Medulla oblongata (tissue), 1 donor: ENCODE measurements at regions not wholly inside any gene's neighbourhood (a gene's known extent, or its start where the extent isn't known, plus 50 kb on each side); places are given as distances from the start of the nearest gene placed in this dataset.
"Not testable (repeated sequence)": the region's sequence is repeated elsewhere in the genome, so short reads cannot be mapped to it uniquely, and the experiment has no call there.

Experiments used
- DNase-seq: peaks from one replicate; pipeline ENCODE4 v3.0.0-alpha.2; 2015; ENCODE audit errors: extremely low spot score

DNA sequence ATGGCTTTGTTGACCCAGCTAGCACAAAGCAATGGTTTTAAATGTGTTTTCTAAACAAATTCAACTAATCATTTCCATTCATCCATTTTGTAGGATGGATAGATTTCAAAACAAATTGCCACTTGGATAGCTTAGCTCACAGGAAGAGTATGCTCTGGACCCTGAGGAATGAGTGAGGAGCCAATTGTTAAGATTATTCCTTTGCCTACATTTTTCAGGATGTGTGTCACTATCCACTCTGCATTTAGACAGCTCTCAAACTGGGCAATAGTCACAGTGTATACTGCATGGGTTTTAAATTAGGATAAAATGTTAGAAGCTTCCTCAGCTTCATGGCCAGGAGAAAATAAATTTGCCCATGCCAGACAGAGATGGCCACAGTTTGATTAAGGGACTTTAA is 605.6 kb upstream of the TEX47 start:
- DNase-seq = no peak

DNA sequence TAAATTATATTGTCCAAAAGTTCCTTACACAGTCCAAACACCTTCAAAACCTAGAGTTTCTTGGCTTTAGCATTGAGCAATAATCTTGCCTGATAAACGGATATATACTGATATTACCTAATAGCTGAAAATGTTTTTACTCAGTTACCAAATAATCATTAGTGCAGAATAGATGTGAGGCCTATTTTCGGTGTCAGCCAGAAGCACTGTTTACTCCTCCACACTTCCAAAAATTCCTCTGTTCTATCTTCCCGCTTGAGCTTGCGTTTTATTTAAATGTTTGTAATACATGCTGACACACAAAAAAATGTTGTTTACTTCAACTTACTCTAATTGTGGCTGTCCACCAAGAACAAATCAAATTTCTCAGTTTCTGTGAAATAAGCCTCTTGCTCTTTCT is 606.2 kb upstream of the TEX47 start:
- DNase-seq = no peak

DNA sequence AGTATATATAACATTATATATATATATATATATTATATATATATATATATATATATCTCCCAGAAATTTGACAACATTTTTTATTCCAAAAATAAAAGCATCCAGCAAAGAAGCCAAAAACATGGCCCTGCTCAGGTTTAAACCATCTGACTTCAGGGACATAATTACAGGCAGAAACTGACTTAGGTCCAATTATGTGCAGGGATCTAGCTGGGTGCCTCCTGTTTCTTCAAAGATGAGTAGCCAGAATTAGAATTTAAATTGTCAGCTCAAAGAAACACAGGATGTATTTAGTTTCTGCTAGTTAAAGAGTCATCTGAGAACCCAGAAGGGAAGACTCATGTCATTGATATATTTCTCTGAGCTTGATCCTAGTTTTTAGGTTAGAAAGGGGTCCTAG is 656.4 kb upstream of the TEX47 start:
- no peak for DNase-seq

DNA sequence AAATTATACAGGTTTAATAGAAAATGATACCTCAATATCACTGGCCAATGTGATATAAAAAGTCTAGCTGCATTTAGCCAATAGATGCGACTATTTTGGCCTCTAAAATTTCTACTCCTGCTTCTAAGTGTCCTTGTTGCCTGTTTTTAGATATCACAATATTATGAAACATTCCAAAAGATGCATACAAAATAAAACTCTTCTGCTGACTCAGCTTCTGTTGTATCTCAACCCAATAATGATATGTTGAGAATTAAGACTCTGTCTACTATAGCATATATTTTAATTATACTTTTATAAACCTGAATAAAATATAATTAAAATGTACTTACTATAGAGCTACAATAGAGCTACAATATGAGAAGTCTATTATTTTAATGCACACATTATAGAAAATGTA is 661.0 kb upstream of the TEX47 start:
- no peak for DNase-seq

DNA sequence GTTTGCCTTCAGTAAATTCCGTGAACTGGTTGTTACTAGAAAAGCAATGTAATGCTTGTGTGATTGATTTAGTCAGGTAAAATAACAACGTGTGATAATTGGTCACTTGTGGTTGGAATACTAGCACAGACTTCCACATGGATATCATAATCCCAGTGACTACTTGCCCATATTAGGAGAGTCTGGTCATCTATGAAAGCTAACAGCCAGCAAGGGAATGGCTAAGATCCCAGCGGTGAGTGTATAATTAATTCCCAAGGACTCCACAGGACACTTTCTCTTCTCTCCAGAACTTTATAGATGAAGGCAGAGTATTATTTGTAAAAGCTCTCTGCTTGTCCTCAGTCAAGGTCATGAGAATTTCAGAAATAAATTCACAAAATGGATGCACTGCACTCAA is 662.6 kb upstream of the TEX47 start:
- no peak for DNase-seq

DNA sequence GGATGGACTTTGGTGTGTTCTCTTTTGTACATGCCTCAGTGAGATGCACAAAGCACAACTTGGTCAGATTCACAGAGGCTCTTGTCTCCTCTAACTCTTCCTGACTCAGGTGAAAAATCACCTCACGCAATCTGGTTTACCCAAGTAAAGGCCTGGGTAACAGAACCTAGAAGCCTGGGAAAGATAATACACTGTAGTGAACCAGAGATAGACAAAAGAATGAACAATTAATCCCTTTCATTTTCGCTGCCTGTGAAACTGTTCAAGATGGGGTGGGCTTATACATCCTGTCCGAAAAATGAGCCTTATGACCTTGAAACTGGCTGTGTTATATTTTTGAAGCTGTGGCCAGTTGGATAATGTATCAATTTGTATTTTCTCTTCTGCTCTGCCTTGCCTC is 678.9 kb upstream of the TEX47 start:
- DNase-seq = no peak

DNA sequence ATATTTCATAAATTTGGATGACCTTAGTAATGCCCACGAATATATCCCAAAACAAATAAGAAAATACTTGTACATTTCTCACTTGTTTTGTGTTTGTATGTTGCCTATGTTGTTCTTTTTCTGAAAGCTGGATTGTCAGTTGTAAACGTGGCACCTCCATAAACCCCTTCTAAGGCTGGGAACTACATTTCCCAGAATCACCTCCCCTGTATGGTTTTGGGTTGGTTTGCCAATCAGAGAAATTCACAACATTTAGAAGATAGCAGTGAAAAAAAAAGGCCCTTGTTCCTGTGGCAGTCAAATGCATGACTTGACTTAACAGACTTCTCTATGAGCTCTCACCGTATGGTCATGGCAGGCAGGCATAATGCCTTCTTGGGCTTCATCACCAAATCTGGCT is 676.3 kb upstream of the STEAP1 start:
- DNase-seq = no peak

DNA sequence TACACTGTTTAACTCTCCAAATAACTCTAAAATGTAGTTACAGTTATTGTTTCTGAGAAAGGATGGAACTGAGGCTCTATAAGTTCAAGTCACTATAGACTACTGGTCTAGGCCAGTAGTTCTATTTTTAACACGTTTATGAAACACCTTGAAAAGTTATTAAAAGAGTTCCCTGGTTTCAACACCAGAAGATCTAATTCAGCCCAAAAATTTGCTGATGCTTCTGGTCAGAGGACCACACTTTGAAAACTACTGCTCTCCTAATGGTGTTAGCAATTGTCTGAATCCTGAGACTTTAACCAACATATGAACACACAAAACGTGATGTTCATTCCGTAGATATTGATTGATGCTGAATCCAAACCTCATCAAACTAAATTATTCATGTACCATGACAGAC is 658.6 kb upstream of the STEAP1 start:
- DNase-seq = no peak

DNA sequence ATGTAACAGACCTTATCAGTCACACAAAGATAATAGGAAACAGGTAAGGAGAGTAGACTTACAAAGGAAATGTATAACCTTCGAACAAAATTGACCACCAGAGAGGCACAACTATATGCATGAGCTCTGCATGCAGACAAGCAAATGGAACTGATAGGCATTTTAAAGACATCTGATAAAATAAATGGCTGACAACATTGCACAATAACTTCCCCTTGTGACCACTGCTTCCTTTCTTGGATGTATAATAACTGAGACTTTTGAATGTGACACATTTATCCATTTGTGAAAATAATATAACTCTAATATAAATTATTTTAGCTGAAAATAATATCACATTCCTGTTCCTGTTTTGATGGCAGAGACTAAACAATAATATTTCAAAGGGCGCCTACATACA is 654.2 kb upstream of the STEAP1 start:
- no peak for DNase-seq

DNA sequence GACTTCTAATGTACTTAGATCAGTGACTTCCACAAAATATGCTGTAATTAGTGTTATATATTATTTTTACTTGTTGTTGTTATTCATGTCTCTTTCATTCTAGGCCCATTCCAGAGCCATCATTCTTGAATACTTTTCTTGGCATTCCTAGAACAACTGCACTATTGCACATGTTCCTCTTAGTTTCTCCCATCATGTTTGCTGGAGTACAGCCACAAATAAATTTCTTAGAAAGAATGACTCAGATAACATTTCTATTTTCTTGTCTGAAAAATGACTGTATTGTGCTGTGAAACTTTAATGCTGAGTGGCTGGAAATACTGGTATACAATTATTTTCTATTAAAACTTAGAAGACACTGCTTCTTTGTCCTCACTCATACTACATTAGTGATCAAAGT is 651.0 kb upstream of the STEAP1 start:
- no peak for DNase-seq

DNA sequence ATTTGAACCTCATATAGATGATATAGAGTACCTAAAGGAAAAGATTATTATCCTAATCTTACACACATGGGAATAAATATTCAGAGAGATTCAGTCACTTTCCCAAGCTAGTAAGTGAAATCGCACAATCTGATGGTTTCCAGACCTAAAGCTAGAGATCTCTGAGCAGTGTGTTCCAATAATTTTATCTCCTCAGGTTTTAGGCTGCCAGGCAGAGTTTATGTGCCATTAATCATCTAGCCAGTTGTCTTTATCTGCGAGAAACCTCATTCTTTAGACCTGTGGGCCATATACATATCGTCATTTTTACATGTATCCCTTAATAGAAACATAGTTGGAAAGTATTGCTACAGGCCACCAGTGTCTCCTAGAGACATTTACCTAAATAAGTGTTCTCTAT is 647.2 kb upstream of the STEAP1 start:
- no peak for DNase-seq

DNA sequence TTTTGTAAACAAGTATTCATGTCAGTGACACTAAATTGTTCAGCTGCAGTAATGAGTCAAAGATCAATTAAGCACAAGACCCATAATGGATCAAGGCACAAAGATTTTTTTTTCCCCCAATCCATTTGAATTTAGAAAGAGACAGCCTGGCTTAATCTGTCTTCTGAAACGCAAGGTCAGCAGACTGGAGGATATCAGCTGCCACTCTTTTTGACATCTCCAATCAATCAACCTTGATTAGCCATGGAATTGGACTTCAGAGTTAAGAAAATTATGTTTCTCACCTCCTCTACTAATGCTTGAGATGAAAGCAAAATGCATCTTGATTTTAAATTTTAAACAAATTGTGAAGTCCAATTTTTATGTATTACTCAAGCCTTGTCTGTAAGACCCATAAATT is 642.4 kb upstream of the STEAP1 start:
- no peak for DNase-seq

DNA sequence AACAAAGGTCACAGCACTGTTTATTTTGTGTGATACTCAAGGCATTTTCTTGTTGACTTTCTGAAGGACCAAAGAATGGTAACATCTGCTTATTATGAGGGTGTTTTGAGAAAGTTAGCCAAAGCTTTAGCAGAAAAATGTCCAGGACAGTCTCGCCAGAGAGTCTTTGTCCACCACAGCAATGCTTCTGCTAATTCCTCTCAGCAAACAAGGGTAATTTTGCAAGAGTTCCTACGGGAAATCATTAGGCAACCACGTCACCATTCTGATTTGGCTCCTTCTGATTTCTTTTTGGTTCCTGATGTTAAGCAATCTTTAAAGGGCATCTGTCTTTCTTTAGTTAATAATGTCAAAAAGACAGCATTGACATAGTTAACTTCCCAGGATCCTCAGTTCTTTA is 639.3 kb upstream of the STEAP1 start:
- DNase-seq = no peak

DNA sequence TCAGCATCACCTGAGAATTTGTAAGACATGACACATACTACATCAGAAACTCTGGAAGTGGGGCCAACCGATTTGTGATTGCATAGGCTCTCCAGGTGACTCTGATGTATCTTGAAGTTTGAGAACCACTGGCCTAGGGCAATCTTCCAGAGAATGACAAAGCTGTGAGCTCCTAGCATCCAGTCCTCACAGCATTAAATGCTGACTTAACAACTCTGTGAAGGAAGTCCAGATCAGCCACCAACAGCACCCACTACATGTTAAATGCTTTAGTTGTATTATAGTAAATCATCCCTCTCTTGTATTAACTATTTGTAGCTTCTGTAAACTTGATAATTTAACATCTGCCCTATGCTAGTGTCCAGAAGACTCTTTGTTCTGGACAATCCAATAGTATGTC is 636.5 kb upstream of the STEAP1 start:
- no peak for DNase-seq

DNA sequence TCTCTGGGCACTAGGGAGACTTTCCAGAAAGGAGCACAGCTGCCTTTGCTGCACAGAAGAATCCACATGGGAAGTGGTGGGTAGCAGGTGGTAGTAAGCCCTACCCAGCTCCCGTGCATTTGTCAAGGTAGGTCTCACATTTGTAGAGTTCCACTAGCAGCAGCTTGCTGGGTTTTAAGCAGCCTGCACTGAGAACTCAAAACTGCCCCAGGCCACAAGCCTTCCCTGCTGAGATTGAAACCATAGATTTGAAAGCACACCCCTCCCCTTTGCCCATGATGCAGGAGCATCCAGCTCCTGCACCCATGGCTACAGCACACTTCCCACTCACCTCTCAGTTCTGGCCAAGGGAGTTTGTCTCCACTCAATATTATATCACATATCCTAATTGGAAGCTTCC is 604.5 kb upstream of the STEAP1 start:
- DNase-seq = no peak

DNA sequence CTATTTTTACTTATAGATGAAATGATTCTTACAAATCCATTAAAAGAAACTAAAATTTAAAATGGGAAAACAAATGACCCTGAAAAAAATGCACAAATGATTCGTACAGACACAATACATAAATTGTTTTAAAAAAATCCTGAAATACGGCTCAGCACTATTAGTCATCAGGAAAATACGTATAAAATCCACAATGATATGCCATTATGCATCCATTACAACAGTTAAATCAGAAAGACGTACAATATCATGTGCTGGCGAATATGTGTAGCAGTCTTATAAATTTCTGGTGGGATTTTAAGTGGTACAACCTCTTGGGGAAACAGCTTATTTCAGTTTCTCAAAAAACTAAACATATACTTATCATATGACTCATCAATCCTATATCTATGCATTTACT is 600.1 kb upstream of the STEAP1 start:
- DNase-seq = no peak

DNA sequence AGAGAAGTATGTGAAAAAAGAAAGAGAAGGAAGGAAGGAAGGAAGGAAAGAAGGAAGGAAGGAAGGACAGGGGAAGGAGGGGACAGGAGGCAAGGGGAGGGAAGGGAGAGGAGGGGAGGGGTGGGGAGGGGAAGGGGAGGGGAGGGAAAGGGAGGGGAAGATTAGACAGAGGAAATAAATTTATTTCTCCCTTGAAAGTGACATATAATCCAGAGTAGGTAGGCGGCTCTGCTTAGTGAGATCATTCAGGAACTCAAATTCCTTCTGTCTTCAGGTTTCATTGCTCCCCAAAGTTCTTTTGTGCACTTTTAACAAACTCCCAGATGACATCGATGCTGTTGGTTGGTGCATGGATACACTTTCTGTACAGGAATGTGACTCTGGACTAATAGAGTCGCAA is 594.7 kb upstream of the STEAP1 start:
- DNase-seq = no peak

DNA sequence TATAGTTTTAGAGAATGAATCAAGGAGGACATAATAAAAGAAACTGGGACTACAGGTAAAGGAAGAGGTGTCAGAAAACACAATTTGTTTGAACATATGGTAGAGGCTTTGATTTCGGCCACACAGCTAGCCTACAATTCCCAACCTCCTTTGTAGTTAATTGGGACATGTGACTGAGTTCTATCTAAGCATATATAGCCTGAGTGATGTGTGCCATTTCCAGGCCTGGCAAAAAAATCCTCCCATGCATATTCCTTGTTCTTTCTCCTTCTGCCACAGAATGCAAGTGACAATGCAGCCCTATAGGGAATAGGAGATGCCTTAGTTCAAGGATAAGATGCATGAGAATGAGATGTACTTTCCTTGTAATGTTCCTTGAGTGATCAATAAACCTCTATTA is 590.7 kb upstream of the STEAP1 start:
- DNase-seq = no peak

DNA sequence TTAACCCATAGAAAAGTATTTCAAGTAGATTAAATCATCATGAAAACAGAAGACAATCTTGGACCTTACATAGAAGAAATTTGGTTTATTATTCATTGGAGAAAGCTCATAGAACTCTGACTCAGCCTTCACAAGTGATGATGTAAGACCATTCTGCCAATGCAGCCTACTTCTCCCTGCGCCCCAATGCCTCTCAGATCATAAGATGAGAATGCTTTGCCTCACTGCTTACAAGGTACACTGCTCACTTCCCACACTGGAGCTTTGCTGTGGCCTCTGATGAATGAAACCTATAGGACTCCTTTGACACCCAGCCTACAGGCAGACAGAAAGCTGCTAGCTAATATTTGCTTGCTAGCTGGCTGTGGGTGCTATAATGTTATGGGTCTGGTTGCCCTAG is 569.4 kb upstream of the STEAP1 start:
- no peak for DNase-seq

DNA sequence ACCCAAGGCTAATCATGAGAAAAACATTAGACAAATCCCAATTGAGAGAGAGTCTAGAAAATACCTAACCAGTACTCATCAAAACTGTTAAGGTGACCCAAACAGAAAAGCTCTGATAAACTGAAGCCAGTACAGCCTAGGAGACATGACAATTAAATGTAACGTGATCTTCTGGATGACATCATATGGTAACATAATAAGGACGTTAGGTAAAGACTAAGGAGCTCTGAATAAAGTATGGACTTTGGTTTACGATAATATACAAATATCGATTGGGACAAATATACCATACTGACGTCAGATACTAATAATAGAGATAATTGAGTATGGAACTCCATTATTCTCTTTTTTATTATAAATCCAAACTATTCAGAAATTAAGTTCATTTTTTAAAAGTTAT is 561.1 kb upstream of the STEAP1 start:
- DNase-seq = no peak

DNA sequence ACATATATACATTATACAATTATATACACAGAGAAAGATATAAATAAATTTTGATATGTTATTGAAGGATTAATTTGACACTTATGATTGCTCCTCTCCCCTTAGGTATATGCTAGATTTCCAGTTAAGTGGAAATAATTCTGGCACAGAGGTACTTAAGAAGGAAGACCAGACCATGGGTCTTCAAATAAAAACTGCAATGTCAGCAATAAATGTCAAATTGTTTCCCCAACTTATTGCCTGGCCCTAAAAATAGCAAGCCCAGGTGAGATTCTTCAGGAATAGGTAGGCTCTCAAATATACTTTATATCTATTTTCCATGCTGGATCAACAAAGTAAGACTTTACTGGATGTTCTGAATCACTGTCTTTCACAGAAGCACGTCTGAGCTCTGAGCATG is 551.3 kb upstream of the STEAP1 start:
- no peak for DNase-seq

DNA sequence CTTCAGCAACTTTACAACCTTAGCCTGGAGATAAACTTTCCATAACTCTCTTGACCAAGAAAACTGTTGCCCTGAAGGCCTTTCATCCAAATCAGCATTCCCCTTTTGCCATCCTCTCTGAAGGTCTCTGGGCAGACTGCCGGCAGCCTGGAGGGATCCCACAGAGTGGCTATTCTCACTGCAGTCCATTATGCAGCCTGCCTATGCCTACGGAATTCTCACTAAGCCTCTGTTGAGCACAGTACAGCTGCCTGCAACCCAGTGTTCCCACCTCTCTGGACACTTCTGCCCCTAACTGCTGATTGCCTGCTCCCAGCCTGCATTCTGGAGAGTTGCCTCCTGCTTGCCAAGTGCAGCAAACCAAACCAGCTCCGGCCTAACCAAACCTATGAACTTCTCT is 548.9 kb upstream of the STEAP1 start:
- peak; percentile 9 for DNase-seq

DNA sequence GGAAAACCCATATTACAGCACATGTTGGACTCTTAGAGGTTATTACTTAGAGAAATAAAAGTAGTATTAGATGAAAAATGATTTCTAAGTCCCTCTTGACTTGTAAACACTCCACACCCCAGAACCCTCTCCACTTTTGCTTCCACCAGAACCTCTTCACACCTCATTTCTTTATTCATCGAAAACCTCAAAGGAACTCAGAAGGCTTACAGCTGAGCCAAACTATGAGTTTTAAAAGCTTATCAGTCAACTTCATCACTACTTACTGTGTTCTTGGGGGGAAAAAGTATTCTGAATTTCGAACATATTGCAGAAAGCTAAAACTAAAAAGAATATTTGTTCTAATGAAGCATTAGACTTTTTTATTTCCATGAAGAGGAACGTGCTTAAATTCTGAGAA is 547.8 kb upstream of the STEAP1 start:
- DNase-seq = no peak

DNA sequence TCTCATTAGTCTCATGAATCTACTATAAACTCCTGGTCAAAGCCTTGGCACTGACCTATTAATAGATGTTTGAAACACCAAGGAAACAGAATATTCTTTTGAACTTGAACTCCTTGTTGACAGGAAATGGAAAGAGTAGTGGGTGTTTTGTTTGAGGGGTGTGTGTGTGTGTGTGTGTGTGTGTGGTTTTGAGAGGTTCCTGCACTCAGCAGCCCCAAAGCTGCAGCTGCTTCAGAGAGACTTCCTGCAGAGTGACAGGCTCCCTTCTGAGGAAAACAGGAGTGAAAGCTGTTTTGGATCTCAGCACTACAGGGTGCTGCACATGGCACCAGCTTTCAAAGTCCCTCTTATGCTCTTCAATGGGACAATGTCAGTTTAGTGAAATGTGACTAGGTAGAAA is 546.5 kb upstream of the STEAP1 start:
- DNase-seq = no peak

DNA sequence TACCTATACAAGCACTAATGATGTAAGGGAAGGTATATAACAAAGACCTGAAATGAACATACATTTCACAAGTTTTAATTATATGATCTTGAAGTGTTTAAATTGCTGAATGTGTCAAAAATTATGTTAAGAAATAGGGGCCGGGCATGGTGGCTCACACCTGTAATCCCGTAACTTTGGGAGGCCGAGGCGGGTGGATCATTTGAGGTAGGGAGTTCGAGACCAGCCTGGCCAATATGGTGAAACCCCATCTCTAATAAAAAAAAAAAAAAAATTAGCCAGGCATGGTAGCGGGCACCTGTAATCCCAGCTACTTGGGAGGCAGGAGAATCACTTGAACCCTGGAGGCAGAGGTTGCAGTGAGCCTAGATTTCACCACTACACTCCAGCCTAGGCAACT is 537.4 kb upstream of the STEAP1 start:
- DNase-seq = not testable (repeated sequence)
